Endothelial cell of umbilical vein (primary cell): ENCODE measurements at regions not wholly inside any gene's neighbourhood (a gene's known extent, or its start where the extent isn't known, plus 50 kb on each side); places are given as distances from the start of the nearest gene placed in this dataset.

ENCODE experiments used
- BruUV-seq: library from RNA; stranded (reverse); fragments of 400-500 nt; replicated peaks from 2 replicates; lab custom pipeline; 2021; lab: Mats Ljungman, UMichigan
- CTCF ChIA-PET: fragments of 300-600, 350-600 bp; sonication (Branson Sonifier 250); formaldehyde crosslinking; loops from one replicate; lab custom pipeline; 2021; ENCODE audit warnings: antibody characterized with exemption, inconsistent platforms; lab: Charles Lee
- POLR2A ChIA-PET: fragments of 300-600, 350-600 bp; sonication (Branson Sonifier 250); formaldehyde crosslinking; loops from one replicate; lab custom pipeline; 2021; ENCODE audit warnings: antibody characterized with exemption, inconsistent platforms; lab: Charles Lee
- DNase-seq: peaks from one replicate; pipeline ENCODE4 v3.0.0-alpha.2; 2011; ENCODE audit warnings: low read depth, low spot score
- FAIRE-seq: peaks from 2 replicates; lab custom pipeline; 2011; peaks lifted over from hg19 to GRCh38; lab: Jason Lieb, UNC
- H2AFZ ChIP-seq: 2 replicates; pipeline ENCODE4 v1.6.0; 2012; ENCODE audit warnings: low read depth, low read length, control low read depth, inconsistent platforms
- H3K27ac ChIP-seq: 2 replicates; pipeline ENCODE4 v1.5.1; 2011; ENCODE audit warnings: low read depth, mild to moderate bottlenecking, control low read depth, low read length, moderate library complexity; ENCODE audit not compliant: insufficient read depth
- H3K27me3 ChIP-seq, 2 experiments: 2 replicates each; pipeline versions ENCODE4 v1.6.0 to v1.6.1; 2011; ENCODE audit warnings: low read length in 2 of 2, mixed read lengths in 1 of 2; ENCODE audit not compliant: control insufficient read depth in 2 of 2, insufficient read depth in 2 of 2
- H3K36me3 ChIP-seq, 2 experiments: 2 replicates in 1 of 2; 3 replicates in 1 of 2; pipeline ENCODE4 v1.5.1; 2011; ENCODE audit warnings: low read length in 2 of 2, mild to moderate bottlenecking in 1 of 2, moderate library complexity in 1 of 2; ENCODE audit not compliant: control insufficient read depth in 2 of 2, insufficient read depth in 2 of 2; ENCODE audit errors: extremely low read depth in 1 of 2
- H3K4me1 ChIP-seq: 3 replicates; pipeline ENCODE4 v1.5.1; 2011; ENCODE audit warnings: mild to moderate bottlenecking, low read length; ENCODE audit not compliant: control insufficient read depth, insufficient read depth; ENCODE audit errors: extremely low read depth
- H3K4me2 ChIP-seq: 2 replicates; pipeline ENCODE4 v1.6.1; 2011; ENCODE audit warnings: low read length, control low read depth, mixed read lengths; ENCODE audit not compliant: insufficient read depth
- H3K4me3 ChIP-seq, 3 experiments: fragments of 200-600 bp in 1 of 3; sonication (generic), shearing (Covaris generic) in 1 of 3; replicated peaks in 1 of 3; 2 replicates each; pipeline ENCODE4 v1.5.1; 2011 to 2016; ENCODE audit warnings: control low read depth in 3 of 3, low read length in 3 of 3, mild to moderate bottlenecking in 2 of 3, inconsistent platforms in 1 of 3, low read depth in 1 of 3, moderate library complexity in 1 of 3; ENCODE audit not compliant: insufficient read depth in 1 of 3
- H3K79me2 ChIP-seq: 2 replicates; pipeline ENCODE4 v1.6.0; 2012; ENCODE audit warnings: low read length, inconsistent platforms; ENCODE audit not compliant: control insufficient read depth, insufficient read depth
- H3K9ac ChIP-seq: replicated peaks from 2 replicates; pipeline ENCODE3; 2011; ENCODE audit warnings: low read length, control low read depth; ENCODE audit not compliant: insufficient read depth; ENCODE audit errors: extremely low read depth
- H3K9me1 ChIP-seq: replicated peaks from 3 replicates; pipeline ENCODE4 v1.6.0; 2011; ENCODE audit warnings: mild to moderate bottlenecking, low read length; ENCODE audit not compliant: control insufficient read depth, insufficient read depth; ENCODE audit errors: extremely low read depth
- H3K9me3 ChIP-seq: replicated peaks from 2 replicates; pipeline ENCODE4 v1.5.1; 2012; ENCODE audit warnings: low read length, inconsistent platforms; ENCODE audit not compliant: control insufficient read depth, insufficient read depth
- H4K20me1 ChIP-seq: replicated peaks from 2 replicates; pipeline ENCODE3; 2011; ENCODE audit warnings: mild to moderate bottlenecking, low read length; ENCODE audit not compliant: control insufficient read depth, insufficient read depth; ENCODE audit errors: extremely low read depth
- CTCF ChIP-seq, 2 donors: IDR thresholded peaks; 1 replicate in 1 of 2; 2 replicates in 1 of 2; pipeline ENCODE4 v1.5.1; 2011; ENCODE audit warnings: low read length in 2 of 2, mild to moderate bottlenecking in 2 of 2, moderate library complexity in 2 of 2, control low read depth in 1 of 2, inconsistent platforms in 1 of 2, low read depth in 1 of 2; ENCODE audit not compliant: insufficient read depth in 1 of 2; ENCODE audit errors: extremely low read depth in 1 of 2
- EZH2 ChIP-seq: IDR thresholded peaks from 2 replicates; pipeline ENCODE4 v1.6.1; 2012; ENCODE audit warnings: borderline replicate concordance, low read depth, mild to moderate bottlenecking, moderate library complexity, low read length, inconsistent platforms; ENCODE audit not compliant: severe bottlenecking
- FOS ChIP-seq: IDR thresholded peaks from 2 replicates; pipeline ENCODE4 v1.6.1; 2011; ENCODE audit warnings: mild to moderate bottlenecking, low read length, moderate library complexity, borderline replicate concordance; ENCODE audit not compliant: insufficient read depth
- GATA2 ChIP-seq: IDR thresholded peaks from 2 replicates; pipeline ENCODE4 v1.7.0; 2011; ENCODE audit warnings: low read depth, mild to moderate bottlenecking, moderate library complexity, mixed read lengths, low read length; ENCODE audit not compliant: insufficient read length, insufficient read depth
- JUN ChIP-seq: IDR thresholded peaks from 2 replicates; pipeline ENCODE4 v1.6.1; 2011; ENCODE audit warnings: borderline replicate concordance, low read depth; ENCODE audit not compliant: insufficient read length, insufficient read depth
- MAX ChIP-seq: IDR thresholded peaks from 2 replicates; pipeline ENCODE4 v1.6.1; 2011; ENCODE audit not compliant: insufficient read depth, insufficient read length
- MYC ChIP-seq: IDR thresholded peaks from one replicate; pipeline ENCODE4 v1.6.1; 2011; ENCODE audit warnings: mild to moderate bottlenecking, low read depth, low read length
- POLR2A ChIP-seq: IDR thresholded peaks from 2 replicates; pipeline ENCODE4 v1.6.1; 2012; ENCODE audit warnings: low read depth, mild to moderate bottlenecking, control low read depth, low read length
- POLR2AphosphoS5 ChIP-seq: IDR thresholded peaks from 2 replicates; pipeline ENCODE4 v1.6.1; 2012; ENCODE audit warnings: low read depth, mild to moderate bottlenecking, control low read depth, low read length, moderate library complexity; ENCODE audit not compliant: insufficient read depth
- dilution Hi-C: fragments of 300-500 bp; cut with MboI; formaldehyde crosslinking; loops from one replicate; pipeline ENCODE4 v1.15.0; 2019; ENCODE audit warnings: low sequenced_read_pairs; ENCODE audit not compliant: extremely low pct_ligation_motif_present
- intact Hi-C: fragments of 100-400 bp; cut with micrococcal nuclease; formaldehyde crosslinking; loops from one replicate; pipeline ENCODE4 v1.10.0; 2022

GRCh38 chr13:85148009-85148408 is 651.2 kb downstream of the SLITRK6 start:
- DNase-seq (peak; percentile 2), FAIRE-seq (no peak)
- H3K79me2 ChIP-seq: no peaks in the 10 kb centered on the region
- H3K4me3 ChIP-seq: no peak overlapping the region
- H3K9me3 ChIP-seq: no peaks in the 10 kb centered on the region
- TF ChIP-seq EZH2: no peak
- TF ChIP-seq JUN: no peak
- TF ChIP-seq POLR2AphosphoS5: no peak
- TF ChIP-seq GATA2: no peak
- no peak for TF ChIP-seq FOS
- no peak for TF ChIP-seq MAX
- TF ChIP-seq POLR2A: no peak
- TF ChIP-seq CTCF (IDR thresholded peaks at IDR 0.05; ENCODE audit: extremely low read depth in 1 of 2, insufficient read depth in 1 of 2, low read depth in 1 of 2, low read length in 2 of 2): no peak
- no peak for TF ChIP-seq MYC
- no peaks in the 10 kb centered on the region for H3K27me3 ChIP-seq
- H4K20me1 ChIP-seq: no peaks in the 10 kb centered on the region
- H3K27ac ChIP-seq: no peak overlapping the region
- ChIA-PET CTCF (no interaction called here), POLR2A (no interaction called here)
- H3K9ac ChIP-seq: no peak overlapping the region
- intact Hi-C loops: no loop called here
- no peaks in the 10 kb centered on the region for H3K9me1 ChIP-seq
- H3K4me2 ChIP-seq: no peak overlapping the region
- no peaks in the 10 kb centered on the region for H3K36me3 ChIP-seq
- H2AFZ ChIP-seq: no peak overlapping the region
- no TSS peak for BruUV-seq
- no peaks in the 10 kb centered on the region for H3K4me1 ChIP-seq
- dilution Hi-C loops: no loop called here
